Large intestine (tissue), 3 donors: ENCODE measurements at regions not wholly inside any gene's neighbourhood (a gene's known extent, or its start where the extent isn't known, plus 50 kb on each side); places are given as distances from the start of the nearest gene placed in this dataset.
"Not testable (repeated sequence)": the region's sequence is repeated elsewhere in the genome, so short reads cannot be mapped to it uniquely, and the experiment has no call there.

Source experiments
- DNase-seq, 2 donors: peaks; one replicate each; pipeline versions ENCODE4 v3.0.0 to v3.0.0-alpha.2; 2013
- H3K27ac ChIP-seq: one replicate; pipeline ENCODE4 v1.5.1; 2013; ENCODE audit warnings: low read length
- H3K27me3 ChIP-seq: 2 replicates; pipeline ENCODE4 v1.6.1; 2013; ENCODE audit warnings: low read length; ENCODE audit not compliant: control insufficient read depth, insufficient read depth
- H3K36me3 ChIP-seq: 2 replicates; pipeline ENCODE4 v1.6.1; 2013; ENCODE audit warnings: low read length; ENCODE audit not compliant: control insufficient read depth, insufficient read depth
- H3K4me1 ChIP-seq: one replicate; pipeline ENCODE4 v1.6.1; 2013; ENCODE audit warnings: low read length; ENCODE audit not compliant: control insufficient read depth, insufficient read depth
- H3K4me3 ChIP-seq: one replicate; pipeline ENCODE4 v1.5.1; 2013; ENCODE audit warnings: low read length
- H3K9me3 ChIP-seq: one replicate; pipeline ENCODE4 v1.6.1; 2013; ENCODE audit warnings: mild to moderate bottlenecking, low read depth, low read length, moderate library complexity; ENCODE audit not compliant: control insufficient read depth
- WGBS: methylation state at CpG from one replicate; pipeline ENCODE4 v1.1.5; 2013; ENCODE audit warnings: low lambda C conversion rate; ENCODE audit not compliant: insufficient coverage; 5-methylcytosine and 5-hydroxymethylcytosine counted together

DNA sequence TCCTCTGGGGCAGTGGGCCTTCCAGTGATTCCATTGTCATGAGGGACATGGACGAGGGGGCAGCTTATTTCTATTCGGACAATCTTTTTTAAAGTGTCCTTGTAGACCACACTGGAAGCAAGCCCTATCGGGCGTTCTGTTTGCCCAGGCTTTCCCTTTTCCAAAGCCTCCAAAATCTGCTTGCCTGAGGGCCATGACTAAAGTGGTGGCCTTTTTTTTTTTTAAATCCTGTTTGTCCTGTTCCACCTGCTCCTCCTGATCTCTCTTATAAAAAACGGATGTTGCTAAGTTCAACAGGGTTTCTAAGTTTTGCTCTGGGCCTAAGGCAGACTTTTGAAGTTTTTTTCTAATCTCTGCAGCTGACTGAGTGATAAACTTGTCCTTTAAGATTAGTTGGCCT is 1380.1 kb downstream of the SI start:
- not testable (repeated sequence) for H3K4me1 ChIP-seq, H3K36me3 ChIP-seq, H3K9me3 ChIP-seq, DNase-seq, H3K27ac ChIP-seq, H3K4me3 ChIP-seq, H3K27me3 ChIP-seq
- 50% methylated on average over 2 of the region's 5 CpGs for WGBS

DNA sequence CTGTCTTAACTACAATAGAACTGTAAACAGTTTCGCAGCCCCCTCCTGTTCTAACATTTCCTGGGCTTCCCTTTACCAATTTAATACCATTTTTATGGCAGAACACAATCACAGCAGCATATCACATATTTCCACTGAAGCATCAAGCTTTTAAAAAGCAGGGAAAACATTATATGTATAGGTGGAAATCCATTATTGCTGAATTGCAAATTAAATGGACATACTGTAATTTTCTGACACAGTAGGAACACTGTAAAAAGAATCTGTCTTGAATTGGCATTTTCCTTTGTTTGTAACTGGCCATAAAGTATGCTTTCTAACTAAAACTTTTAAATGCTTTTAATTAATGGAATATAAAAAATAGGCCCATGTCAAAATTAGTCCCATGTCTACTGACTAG is 1385.8 kb downstream of the SI start:
- no peaks in the 10 kb centered on the region for H3K4me1 ChIP-seq
- WGBS: no CpG with 5 or more reads among the region's 1 CpG
- no peak for DNase-seq
- H3K4me3 ChIP-seq: no peak overlapping the region
- no peak overlapping the region for H3K27ac ChIP-seq
- no peaks in the 10 kb centered on the region for H3K27me3 ChIP-seq
- no peaks in the 10 kb centered on the region for H3K36me3 ChIP-seq
- H3K9me3 ChIP-seq: peaks cover 2% of the 10 kb centered on the region

DNA sequence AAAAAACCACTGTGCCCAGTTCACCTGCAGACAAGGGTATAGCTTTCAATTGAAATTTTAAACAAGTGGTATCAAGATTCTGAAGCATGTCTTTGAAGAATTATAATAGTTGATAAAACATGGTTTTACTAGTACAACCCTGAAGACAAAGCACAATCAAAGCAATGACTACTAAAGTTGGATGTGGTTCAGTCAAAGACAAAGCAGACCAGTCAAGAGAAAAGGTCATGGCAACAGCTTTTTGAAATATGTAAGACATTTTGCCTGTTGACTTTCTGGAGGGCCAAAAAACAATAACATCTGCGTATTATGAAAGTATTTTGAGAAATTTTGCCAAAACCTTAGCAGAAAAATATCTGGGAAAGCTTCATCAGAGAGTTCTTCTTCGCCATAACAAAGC is 1393.6 kb downstream of the SI start:
- WGBS: 100% methylated on average over 1 of the region's 2 CpGs
- Histone ChIP-seq H3K4me3 (no peak overlapping the region), H3K9me3 (peaks cover 2% of the 10 kb centered on the region), H3K36me3 (no peaks in the 10 kb centered on the region), H3K27ac (no peak overlapping the region), H3K4me1 (no peaks in the 10 kb centered on the region), H3K27me3 (no peaks in the 10 kb centered on the region)
- DNase-seq: no peak

DNA sequence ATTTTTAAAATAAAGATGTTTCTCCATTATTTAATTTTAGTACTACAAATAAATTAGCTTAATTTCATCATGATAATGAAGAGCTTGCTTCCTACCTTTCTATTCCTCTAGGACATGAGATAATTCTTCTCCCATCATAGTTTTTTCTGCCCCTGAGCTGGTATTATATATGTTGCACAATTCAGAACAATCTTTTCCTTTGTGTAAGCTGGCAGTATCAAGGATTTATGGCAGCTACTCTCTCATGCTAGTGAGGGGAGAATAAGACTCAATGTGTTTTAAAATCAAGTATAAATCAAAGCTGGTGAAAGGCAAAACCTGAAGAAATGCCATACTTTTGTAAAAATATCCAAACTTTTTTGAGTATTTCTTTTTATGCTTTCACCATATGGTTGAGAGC is 1405.3 kb downstream of the SI start:
- Histone ChIP-seq H3K4me3 (no peak overlapping the region), H3K4me1 (no peaks in the 10 kb centered on the region), H3K9me3 (no peaks in the 10 kb centered on the region), H3K36me3 (no peaks in the 10 kb centered on the region), H3K27ac (no peak overlapping the region), H3K27me3 (no peaks in the 10 kb centered on the region)
- DNase-seq: no peak

DNA sequence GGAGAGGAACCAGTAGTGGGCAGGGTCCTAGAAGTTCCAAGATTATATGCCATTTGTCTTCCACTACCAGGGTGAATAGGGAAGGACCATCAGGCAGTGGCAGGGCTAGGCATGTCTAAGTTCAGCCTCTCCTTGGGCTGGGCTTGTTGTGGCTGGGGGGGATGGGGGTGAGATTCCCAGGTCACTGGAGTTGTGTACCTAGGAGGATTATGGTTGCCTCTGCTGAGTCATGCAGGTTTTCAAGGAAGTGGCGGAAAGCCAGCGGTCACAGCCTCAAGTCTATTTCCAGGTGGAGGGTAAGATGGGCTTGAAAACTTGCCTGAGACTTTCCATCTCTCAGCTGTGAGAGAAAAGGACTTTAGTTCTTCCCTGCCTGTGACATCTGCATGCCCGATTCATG is 1407.1 kb downstream of the SI start:
- no peaks in the 10 kb centered on the region for H3K4me1 ChIP-seq
- no CpG with 5 or more reads among the region's 3 CpGs for WGBS
- DNase-seq: no peak

DNA sequence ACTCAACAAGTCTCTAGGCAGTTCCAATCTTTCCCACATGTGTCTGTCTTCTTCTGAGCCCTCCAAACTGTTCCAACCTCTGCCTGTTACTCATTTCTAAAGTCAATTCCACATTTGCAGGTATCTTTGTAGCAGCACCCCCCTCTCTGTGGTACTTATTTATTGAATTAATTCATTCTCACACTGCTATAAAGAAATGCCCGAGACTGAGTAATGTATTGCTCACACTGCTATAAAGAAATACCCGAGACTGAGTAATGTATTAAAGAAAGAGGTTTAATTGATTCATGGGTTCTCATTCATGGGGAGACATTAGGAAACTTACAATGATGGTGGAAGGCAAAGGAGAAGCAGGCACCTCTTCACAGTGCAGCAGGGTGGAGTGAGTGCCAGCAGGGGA is 1413.8 kb downstream of the SI start:
- Histone ChIP-seq H3K4me1 (no peaks in the 10 kb centered on the region), H3K36me3 (no peaks in the 10 kb centered on the region), H3K9me3 (no peaks in the 10 kb centered on the region), H3K4me3 (no peak overlapping the region), H3K27ac (no peak overlapping the region), H3K27me3 (no peaks in the 10 kb centered on the region)
- DNase-seq: no peak
- 80% methylated on average over 1 of the region's 2 CpGs for WGBS

More for the DNA sequence above, 1407.1 kb downstream of the SI start:
- H3K4me3 ChIP-seq: no peak overlapping the region
- no peaks in the 10 kb centered on the region for H3K36me3 ChIP-seq
- no peaks in the 10 kb centered on the region for H3K9me3 ChIP-seq
- no peaks in the 10 kb centered on the region for H3K27me3 ChIP-seq
- H3K27ac ChIP-seq: no peak overlapping the region

DNA sequence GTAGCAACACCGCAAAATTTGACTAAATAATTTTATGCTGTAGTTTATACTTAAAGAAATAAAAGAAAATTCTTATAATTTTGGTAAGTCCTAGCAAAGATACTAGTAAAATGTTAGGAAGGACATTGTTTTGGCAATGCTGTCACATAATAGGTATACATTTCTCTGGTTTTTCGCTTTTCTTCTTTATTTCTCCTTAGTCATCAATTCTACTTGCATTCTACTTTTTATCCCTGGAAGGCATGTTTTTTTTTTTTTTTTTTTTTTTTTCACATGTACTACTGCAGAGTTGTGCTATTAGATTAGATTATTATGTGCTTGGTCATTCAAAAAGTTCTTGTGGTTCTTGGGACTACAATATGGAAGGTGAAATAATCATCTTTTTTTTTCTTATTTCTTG is 1421.2 kb downstream of the SI start:
- Histone ChIP-seq H3K36me3 (no peaks in the 10 kb centered on the region), H3K4me3 (no peak overlapping the region), H3K4me1 (no peaks in the 10 kb centered on the region), H3K27me3 (no peaks in the 10 kb centered on the region), H3K27ac (no peak overlapping the region), H3K9me3 (peaks cover 4% of the 10 kb centered on the region)
- no peak for DNase-seq
- WGBS: 94% methylated on average over 2 of the region's 2 CpGs

DNA sequence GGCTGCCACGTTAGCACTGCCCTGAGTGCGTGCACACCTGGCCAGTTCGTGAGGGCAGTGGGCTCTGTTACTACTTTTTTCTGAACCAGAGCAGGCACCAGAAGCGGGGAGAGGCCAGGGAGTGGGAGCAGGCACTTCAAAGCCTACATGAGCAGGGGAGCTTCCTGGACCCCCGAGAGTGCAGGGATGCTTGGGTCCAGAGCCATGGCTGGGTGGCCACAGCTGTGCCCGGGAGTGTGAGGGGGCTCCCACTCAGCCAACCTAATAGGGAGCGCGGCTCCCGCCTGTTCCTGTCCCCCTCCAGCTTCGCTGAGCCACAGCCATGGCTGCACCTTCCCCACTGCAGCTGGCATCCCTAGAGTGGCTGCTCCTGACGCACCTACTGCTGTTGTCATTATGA is 1423.3 kb downstream of the SI start:
- DNase-seq: no peak
- Histone ChIP-seq H3K9me3 (peaks cover 4% of the 10 kb centered on the region), H3K4me3 (no peak overlapping the region), H3K36me3 (no peaks in the 10 kb centered on the region), H3K27me3 (no peaks in the 10 kb centered on the region), H3K27ac (no peak overlapping the region), H3K4me1 (no peaks in the 10 kb centered on the region)
- no CpG with 5 or more reads among the region's 11 CpGs for WGBS

DNA sequence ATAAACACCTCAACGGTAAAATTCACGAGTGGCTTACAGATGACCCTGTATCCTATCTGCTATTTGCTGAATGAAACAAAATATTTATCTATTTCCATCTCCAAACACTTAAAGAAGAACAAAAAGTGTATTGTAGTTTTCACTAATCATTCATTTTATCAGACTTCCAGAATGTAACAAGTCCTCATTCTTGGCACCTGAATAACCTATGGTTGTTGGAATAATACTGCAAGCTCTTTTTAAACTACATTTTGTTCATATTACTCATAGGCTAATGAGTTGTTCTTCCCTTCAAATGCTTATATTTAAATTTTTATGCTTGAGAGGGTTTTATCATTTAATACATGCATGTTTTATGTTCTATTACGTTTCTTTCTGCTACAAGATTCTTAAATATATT is 1434.1 kb downstream of the SI start:
- no peak for DNase-seq
- no peaks in the 10 kb centered on the region for H3K27me3 ChIP-seq
- no peaks in the 10 kb centered on the region for H3K9me3 ChIP-seq
- H3K4me1 ChIP-seq: no peaks in the 10 kb centered on the region
- no peak overlapping the region for H3K4me3 ChIP-seq
- no peaks in the 10 kb centered on the region for H3K36me3 ChIP-seq
- WGBS: 56% methylated on average over 1 of the region's 3 CpGs
- H3K27ac ChIP-seq: no peak overlapping the region

DNA sequence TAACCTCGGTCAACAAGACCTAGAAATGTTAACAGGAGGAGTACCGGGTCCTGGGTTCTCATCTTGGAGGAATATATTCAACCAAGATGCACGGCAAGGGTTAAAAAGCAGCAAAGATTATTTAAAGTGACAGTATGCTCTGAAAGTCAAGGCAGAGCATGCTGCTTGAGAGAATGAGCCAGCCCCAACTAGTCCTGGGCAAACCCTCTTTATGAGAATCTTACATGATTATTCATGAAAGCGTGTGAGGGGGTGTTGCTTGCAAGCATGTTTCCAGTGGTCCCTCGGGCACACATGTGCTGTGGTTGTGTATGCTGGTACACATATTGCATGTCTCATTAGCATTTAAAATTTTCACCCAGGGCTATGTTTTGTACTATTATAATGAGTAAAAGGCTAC is 1445.6 kb downstream of the SI start:
- H3K9me3 ChIP-seq: no peaks in the 10 kb centered on the region
- 17% methylated on average over 1 of the region's 5 CpGs for WGBS
- no peaks in the 10 kb centered on the region for H3K36me3 ChIP-seq
- H3K4me3 ChIP-seq: no peak overlapping the region
- H3K27ac ChIP-seq: no peak overlapping the region
- no peaks in the 10 kb centered on the region for H3K27me3 ChIP-seq
- H3K4me1 ChIP-seq: no peaks in the 10 kb centered on the region
- no peak for DNase-seq

DNA sequence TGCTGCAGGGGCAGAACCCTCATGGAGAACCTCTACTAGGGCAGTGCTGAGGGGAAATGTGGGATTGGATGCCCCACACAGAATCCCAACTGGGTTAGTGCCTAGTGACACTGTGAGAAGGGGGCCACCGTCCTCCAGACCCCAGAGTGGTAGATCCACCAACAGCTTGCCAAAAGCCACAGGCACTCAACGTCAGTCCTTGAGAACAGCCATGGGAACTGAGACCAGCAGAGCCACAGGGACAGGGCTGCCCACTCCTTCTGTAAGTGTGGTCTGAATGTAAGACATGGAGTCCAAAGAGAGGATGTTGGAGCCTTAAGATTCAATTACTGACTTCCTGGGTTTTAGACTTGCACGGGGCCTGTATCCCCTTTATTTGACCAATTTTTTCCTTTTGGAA is 1451.5 kb downstream of the SI start:
- H3K9me3 ChIP-seq: no peaks in the 10 kb centered on the region
- H3K4me1 ChIP-seq: no peaks in the 10 kb centered on the region
- H3K27me3 ChIP-seq: no peaks in the 10 kb centered on the region
- H3K36me3 ChIP-seq: no peaks in the 10 kb centered on the region
- no peak for DNase-seq
- no CpG with 5 or more reads among the region's 3 CpGs for WGBS
- no peak overlapping the region for H3K4me3 ChIP-seq
- no peak overlapping the region for H3K27ac ChIP-seq
